B cell (primary cell): ENCODE measurements at regions not wholly inside any gene's neighbourhood (a gene's known extent, or its start where the extent isn't known, plus 50 kb on each side); places are given as distances from the start of the nearest gene placed in this dataset.

Experiments used
- ATAC-seq: fragments of 200-7000 bp; cut with Tn5 transposase; one replicate; pipeline ENCODE4 v1.10.0; 2021; ENCODE audit warnings: low read depth, mild to moderate bottlenecking, moderate number of reproducible peaks, moderate library complexity
- CTCF ChIA-PET: fragments of 350-600 bp; sonication (Branson Sonifier 250); formaldehyde crosslinking; loops from one replicate; lab custom pipeline; 2021; ENCODE audit warnings: antibody characterized with exemption, inconsistent platforms; lab: Charles Lee
- POLR2A ChIA-PET: fragments of 350-600 bp; sonication (Branson Sonifier 250); formaldehyde crosslinking; loops from one replicate; lab custom pipeline; 2021; ENCODE audit warnings: antibody characterized with exemption; lab: Charles Lee
- DNase-seq: peaks from one replicate; pipeline ENCODE4 v3.0.0; 2013
- H2AFZ ChIP-seq: 2 replicates; pipeline ENCODE4 v1.6.1; 2012; ENCODE audit warnings: mild to moderate bottlenecking, low read depth, low read length; ENCODE audit not compliant: insufficient read depth, poor library complexity, severe bottlenecking
- H3K27ac ChIP-seq, 2 donors: 1 replicate in 1 of 2; 2 replicates in 1 of 2; pipeline ENCODE4 v1.5.1; 2012 to 2013; ENCODE audit warnings: low read length in 2 of 2, mild to moderate bottlenecking in 2 of 2, moderate library complexity in 1 of 2
- H3K27me3 ChIP-seq, 4 experiments: fragments of 200-600 bp in 1 of 4; sonication (generic) in 1 of 4; replicated peaks in 1 of 4; 1 replicate in 2 of 4; 2 replicates in 2 of 4; pipeline versions ENCODE4 v1.6.1 to v1.7.0; 2013 to 2016; ENCODE audit warnings: low read length in 3 of 4, mild to moderate bottlenecking in 2 of 4, mixed read lengths in 1 of 4, moderate library complexity in 1 of 4; ENCODE audit not compliant: insufficient read depth in 4 of 4, control insufficient read depth in 3 of 4; ENCODE audit errors: control extremely low read depth in 1 of 4
- H3K36me3 ChIP-seq, 2 experiments: replicated peaks in 1 of 2; 1 replicate in 1 of 2; 2 replicates in 1 of 2; pipeline versions ENCODE4 v1.6.1 to v1.7.1; 2013; ENCODE audit warnings: low read length in 1 of 2; ENCODE audit not compliant: insufficient read depth in 2 of 2, control insufficient read depth in 1 of 2; ENCODE audit errors: control extremely low read depth in 1 of 2, extremely low read depth in 1 of 2
- H3K4me1 ChIP-seq, 2 donors: fragments of 200-600 bp in 1 of 2; sonication (generic) in 1 of 2; 1 replicate in 1 of 2; 2 replicates in 1 of 2; pipeline versions ENCODE4 v1.5.1 to v1.6.1; 2013 to 2017; ENCODE audit warnings: low read length in 2 of 2; ENCODE audit not compliant: control insufficient read depth in 2 of 2, insufficient read depth in 2 of 2
- H3K4me2 ChIP-seq: replicated peaks from 2 replicates; pipeline ENCODE3; 2012; ENCODE audit warnings: mild to moderate bottlenecking, low read depth, low read length; ENCODE audit not compliant: poor library complexity, severe bottlenecking
- H3K4me3 ChIP-seq, 5 experiments: fragments of 200-600 bp in 1 of 5; sonication (generic) in 1 of 5; 1 replicate in 3 of 5; 2 replicates in 2 of 5; pipeline versions ENCODE4 v1.5.1 to v1.7.0; 2011 to 2016; ENCODE audit warnings: low read length in 4 of 5, mild to moderate bottlenecking in 4 of 5, low read depth in 2 of 5, control low read depth in 1 of 5, moderate library complexity in 1 of 5; ENCODE audit not compliant: insufficient read depth in 1 of 5; ENCODE audit errors: control extremely low read depth in 1 of 5, extremely low read depth in 1 of 5
- H3K79me2 ChIP-seq: fragments of 200-600 bp; sonication (generic); one replicate; pipeline ENCODE4 v1.6.0; 2016; ENCODE audit warnings: low read length; ENCODE audit not compliant: control insufficient read depth, insufficient read depth
- H3K9ac ChIP-seq: fragments of 200-600 bp; sonication (generic); 2 replicates; pipeline ENCODE4 v1.6.1; 2017; ENCODE audit warnings: mild to moderate bottlenecking, low read length, moderate library complexity
- H3K9me3 ChIP-seq, 3 donors: one replicate each; pipeline versions ENCODE4 v1.6.1 to v1.7.1; 2013; ENCODE audit warnings: low read length in 2 of 3; ENCODE audit not compliant: control insufficient read depth in 2 of 3, insufficient read depth in 1 of 3; ENCODE audit errors: control extremely low read depth in 1 of 3
- H4K20me1 ChIP-seq: 2 replicates; pipeline ENCODE4 v1.6.0; 2012; ENCODE audit warnings: mild to moderate bottlenecking, low read length; ENCODE audit not compliant: insufficient read depth, control insufficient read depth, poor library complexity, severe bottlenecking
- H3K27ac Mint-ChIP-seq: one replicate; pipeline ENCODE4 v1.8.0; 2021; ENCODE audit warnings: mixed read lengths
- H3K27me3 Mint-ChIP-seq: one replicate; pipeline ENCODE4 v1.8.0; 2021; ENCODE audit warnings: mixed read lengths
- H3K4me1 Mint-ChIP-seq: one replicate; pipeline ENCODE4 v1.8.0; 2021; ENCODE audit warnings: mixed read lengths
- H3K4me3 Mint-ChIP-seq: one replicate; pipeline ENCODE4 v1.8.0; 2021; ENCODE audit warnings: mixed read lengths
- H3K9me3 Mint-ChIP-seq: one replicate; pipeline ENCODE4 v1.8.0; 2022; ENCODE audit warnings: mixed read lengths; ENCODE audit not compliant: insufficient read depth
- CTCF ChIP-seq: fragments of 200-600 bp; IDR thresholded peaks from one replicate; pipeline ENCODE4 v1.8.0; 2022; ENCODE audit warnings: antibody characterized with exemption, mild to moderate bottlenecking
- EZH2 ChIP-seq: IDR thresholded peaks from 2 replicates; pipeline ENCODE4 v1.6.1; 2012; ENCODE audit warnings: borderline replicate concordance, low read depth, mild to moderate bottlenecking, moderate library complexity, low read length; ENCODE audit not compliant: insufficient read depth, poor library complexity, severe bottlenecking
- WGBS: methylation state at CpG from one replicate; pipeline ENCODE4 v1.1.5; 2013; ENCODE audit warnings: missing lambda C conversion rate; ENCODE audit not compliant: insufficient coverage; 5-methylcytosine and 5-hydroxymethylcytosine counted together
- intact Hi-C: fragments of 100-400 bp; cut with micrococcal nuclease; formaldehyde crosslinking; loops from one replicate; pipeline ENCODE4 v1.10.0; 2022

GRCh38 chr6:27836141-27836782 is 75.9 kb downstream of the OR2B2 start:
- no peaks in the 10 kb centered on the region for H3K27me3 Mint-ChIP-seq
- Histone ChIP-seq H3K4me2 (peak overlapping the region; percentile 75), H3K27me3 (peaks cover 0 to 4% (median 0%) of the 10 kb centered on the region in 4 experiments), H3K27ac (peak overlapping the region; percentile 94 to 96), H2AFZ (peak overlapping the region; percentile 74), H3K9ac (peak overlapping the region; percentile 88), H3K79me2 (peaks cover 44% of the 10 kb centered on the region), H3K36me3 (peaks cover 0 to 7% of the 10 kb centered on the region in 2 experiments), H3K9me3 (peaks cover 0 to 6% (median 0%) of the 10 kb centered on the region in 3 donors), H3K4me1 (peaks cover 28 to 29% of the 10 kb centered on the region in 2 donors), H4K20me1 (no peaks in the 10 kb centered on the region), H3K4me3 (peak overlapping the region; percentile 82 to 99 (median 90))
- H3K4me1 Mint-ChIP-seq: peaks cover 21% of the 10 kb centered on the region
- ChIA-PET CTCF (interaction anchor here (1.1 to 5.7 kb wide), 12 partner anchors 12 to 59 kb away, joined by 3 to 43 read pairs (median 10); a partner anchor contains a TSS), POLR2A (interaction anchor here (0.8 to 5.0 kb wide), 21 partner anchors 13 to 1793 kb away, joined by 3 to 166 read pairs (median 14); a partner anchor contains a TSS)
- H3K27ac Mint-ChIP-seq: no peak overlapping the region
- no peak for DNase-seq
- no peak for TF ChIP-seq CTCF
- TF ChIP-seq EZH2: no peak
- WGBS: 20% methylated on average over 2 of the region's 3 CpGs
- intact Hi-C loops: loop anchor here (5.0 to 10.0 kb wide), 5 partner anchors 1551 to 1874 kb away; partner anchors contain the start of gene TRIM38
- ATAC-seq: no peak
- peaks cover 2% of the 10 kb centered on the region for H3K9me3 Mint-ChIP-seq
- no peak overlapping the region for H3K4me3 Mint-ChIP-seq
